SK-N-SH (cell line): ENCODE measurements at regions not wholly inside any gene's neighbourhood (a gene's known extent, or its start where the extent isn't known, plus 50 kb on each side); places are given as distances from the start of the nearest gene placed in this dataset.

Source experiments
- EZH2phosphoT487 ChIP-seq: fragments of 200-600 bp; sonication (generic); IDR thresholded peaks from 2 replicates; pipeline ENCODE4 v1.6.1; 2017; ENCODE audit warnings: low read depth, mixed run types, mild to moderate bottlenecking, antibody characterized with exemption, moderate library complexity, borderline replicate concordance
- MXI1 ChIP-seq: IDR thresholded peaks from 2 replicates; pipeline ENCODE4 v1.6.1; 2012; ENCODE audit warnings: mild to moderate bottlenecking, low read depth, low read length, improper control_type of control experiment
- RAD21 ChIP-seq: IDR thresholded peaks from 2 replicates; pipeline ENCODE4 v1.6.1; 2012; ENCODE audit warnings: mild to moderate bottlenecking, low read length
- RXRA ChIP-seq: IDR thresholded peaks from 2 replicates; pipeline ENCODE4 v1.4.0; 2012; ENCODE audit warnings: low read depth, mild to moderate bottlenecking, borderline replicate concordance
- SIN3A ChIP-seq: IDR thresholded peaks from 2 replicates; pipeline ENCODE4 v1.6.1; 2012; ENCODE audit warnings: low read depth, mild to moderate bottlenecking, low read length, moderate library complexity, borderline replicate concordance

- no peak for TF ChIP-seq MXI1
- no peak for TF ChIP-seq EZH2phosphoT487
- TF ChIP-seq SIN3A, result no peak
- no peak for TF ChIP-seq RXRA
- no peak for TF ChIP-seq RAD21
These were observed 164.7 kb downstream of the SQOR start for GRCh38 chr15:45799508-45799907.
